ENCODE measurements at regions not wholly inside any gene's neighbourhood (a gene's known extent, or its start where the extent isn't known, plus 50 kb on each side); places are given as distances from the start of the nearest gene placed in this dataset.
"Not testable (repeated sequence)": the region's sequence is repeated elsewhere in the genome, so short reads cannot be mapped to it uniquely, and the experiment has no call there.

- Histone ChIP-seq H3K4me1 (ENCODE audit: insufficient read depth, low read length) (no peaks in the 10 kb centered on the region), H3K9me3 (ENCODE audit: low read depth, low read length) (peaks cover 4% of the 10 kb centered on the region)
Observed at GRCh38 chr5:101338226-101338625, 435.1 kb upstream of the ST8SIA4 start.

GRCh38 chr5:101327816-101328215 is 424.7 kb upstream of the ST8SIA4 start:
- H3K4me1 ChIP-seq (ENCODE audit: insufficient read depth, low read length): no peaks in the 10 kb centered on the region
- no peaks in the 10 kb centered on the region for H3K9me3 ChIP-seq (ENCODE audit: low read depth, low read length)
- no peak overlapping the region for H3K4me3 ChIP-seq (ENCODE audit: low read length)
- H3K27me3 ChIP-seq (ENCODE audit: insufficient read depth, low read length): no peaks in the 10 kb centered on the region

More at GRCh38 chr5:101338226-101338625, 435.1 kb upstream of the ST8SIA4 start:
- no peaks in the 10 kb centered on the region for H3K27me3 ChIP-seq (ENCODE audit: insufficient read depth, low read length)
- H3K4me3 ChIP-seq (ENCODE audit: low read length): no peak overlapping the region

- no peak overlapping the region for H3K4me3 ChIP-seq (ENCODE audit: low read length)
- no peaks in the 10 kb centered on the region for H3K4me1 ChIP-seq (ENCODE audit: insufficient read depth, low read length)
Observed at GRCh38 chr5:101326766-101327165, 423.7 kb upstream of the ST8SIA4 start.

GRCh38 chr5:101316401-101316800 is 413.3 kb upstream of the ST8SIA4 start:
- H3K9me3 ChIP-seq (ENCODE audit: low read depth, low read length); H3K4me3 ChIP-seq (ENCODE audit: low read length); H3K27me3 ChIP-seq (ENCODE audit: insufficient read depth, low read length); H3K4me1 ChIP-seq (ENCODE audit: insufficient read depth, low read length): not testable (repeated sequence)

More at GRCh38 chr5:101326766-101327165, 423.7 kb upstream of the ST8SIA4 start:
- H3K27me3 ChIP-seq (ENCODE audit: insufficient read depth, low read length): no peaks in the 10 kb centered on the region
- no peaks in the 10 kb centered on the region for H3K9me3 ChIP-seq (ENCODE audit: low read depth, low read length)

GRCh38 chr5:101306391-101307137 is 403.5 kb upstream of the ST8SIA4 start:
- Histone ChIP-seq H3K4me3 (ENCODE audit: low read length) (no peak overlapping the region), H3K4me1 (ENCODE audit: insufficient read depth, low read length) (no peaks in the 10 kb centered on the region), H3K9me3 (ENCODE audit: low read depth, low read length) (no peaks in the 10 kb centered on the region), H3K27me3 (ENCODE audit: insufficient read depth, low read length) (no peaks in the 10 kb centered on the region)

- H3K4me3 ChIP-seq (ENCODE audit: low read length): no peak overlapping the region
- H3K27me3 ChIP-seq (ENCODE audit: insufficient read depth, low read length): no peaks in the 10 kb centered on the region
- no peaks in the 10 kb centered on the region for H3K4me1 ChIP-seq (ENCODE audit: insufficient read depth, low read length)
- no peaks in the 10 kb centered on the region for H3K9me3 ChIP-seq (ENCODE audit: low read depth, low read length)
Observed at GRCh38 chr5:101296477-101296876, 393.4 kb upstream of the ST8SIA4 start.

DNA sequence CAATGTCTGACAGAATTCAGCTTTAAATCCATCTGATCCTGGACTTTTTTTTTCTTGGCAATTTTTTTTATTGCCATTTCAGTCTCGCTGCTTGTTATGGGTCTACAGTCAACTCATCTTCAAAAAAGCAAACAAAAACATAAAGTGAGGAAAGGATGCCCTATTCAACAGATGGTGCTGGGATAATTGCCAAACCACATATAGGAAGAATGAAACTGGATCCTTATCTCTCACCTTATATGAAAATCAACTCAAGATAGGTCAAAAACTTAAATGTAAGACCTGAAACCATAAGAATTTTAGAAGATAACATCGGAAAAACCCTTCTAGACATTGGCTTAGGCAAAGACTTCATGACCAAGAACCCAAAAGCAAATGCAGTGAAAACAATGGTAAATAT is 389.1 kb upstream of the ST8SIA4 start:
- Histone ChIP-seq H3K4me1 (ENCODE audit: insufficient read depth, low read length) (no peaks in the 10 kb centered on the region), H3K27me3 (ENCODE audit: insufficient read depth, low read length) (no peaks in the 10 kb centered on the region), H3K9me3 (ENCODE audit: low read depth, low read length) (no peaks in the 10 kb centered on the region), H3K4me3 (ENCODE audit: low read length) (no peak overlapping the region)

DNA sequence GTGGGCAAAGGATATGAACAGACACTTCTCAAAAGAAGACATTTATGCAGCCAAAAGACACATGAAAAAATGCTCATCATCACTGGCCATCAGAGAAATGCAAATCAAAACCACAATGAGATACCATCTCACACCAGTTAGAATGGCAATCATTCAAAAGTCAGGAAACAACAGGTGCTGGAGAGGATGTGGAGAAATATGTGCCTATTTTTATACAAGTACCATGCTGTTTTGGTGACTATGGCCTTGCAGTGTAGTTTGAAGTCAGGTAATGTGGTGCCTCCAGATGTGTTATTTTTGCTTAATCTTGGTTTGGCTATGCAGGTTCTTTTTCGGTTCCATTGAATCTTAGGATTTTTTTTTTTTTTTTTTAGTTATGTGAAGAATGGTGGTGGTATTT is 387.7 kb upstream of the ST8SIA4 start:
- H3K27me3 ChIP-seq (ENCODE audit: insufficient read depth, low read length); H3K9me3 ChIP-seq (ENCODE audit: low read depth, low read length); H3K4me1 ChIP-seq (ENCODE audit: insufficient read depth, low read length); H3K4me3 ChIP-seq (ENCODE audit: low read length): not testable (repeated sequence)

DNA sequence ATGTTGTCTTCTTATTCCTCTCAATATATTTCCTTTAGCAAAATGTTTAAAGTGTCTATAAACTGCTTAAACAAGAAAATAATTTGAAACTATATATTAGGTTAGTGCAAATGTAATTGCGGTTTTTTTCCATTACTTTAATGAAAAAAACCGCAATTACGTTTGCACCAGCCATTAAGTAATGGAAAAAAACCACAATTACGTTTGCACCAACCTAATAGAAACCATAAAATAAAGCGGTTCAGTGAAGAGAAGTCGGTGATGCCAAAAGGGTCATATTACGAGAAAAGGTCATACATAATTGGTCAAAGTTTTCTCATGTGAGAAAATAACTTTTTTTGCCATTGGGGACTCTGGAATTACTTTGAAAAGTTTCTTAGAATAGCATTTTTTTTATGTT is 385.6 kb upstream of the ST8SIA4 start:
- H3K4me3 ChIP-seq (ENCODE audit: low read length): no peak overlapping the region
- H3K27me3 ChIP-seq (ENCODE audit: insufficient read depth, low read length): no peaks in the 10 kb centered on the region
- no peaks in the 10 kb centered on the region for H3K4me1 ChIP-seq (ENCODE audit: insufficient read depth, low read length)
- no peaks in the 10 kb centered on the region for H3K9me3 ChIP-seq (ENCODE audit: low read depth, low read length)

GRCh38 chr5:101284736-101285375 is 381.8 kb upstream of the ST8SIA4 start:
- H3K9me3 ChIP-seq (ENCODE audit: low read depth, low read length): no peaks in the 10 kb centered on the region
- no peaks in the 10 kb centered on the region for H3K4me1 ChIP-seq (ENCODE audit: insufficient read depth, low read length)
- H3K4me3 ChIP-seq (ENCODE audit: low read length): no peak overlapping the region
- H3K27me3 ChIP-seq (ENCODE audit: insufficient read depth, low read length): no peaks in the 10 kb centered on the region

DNA sequence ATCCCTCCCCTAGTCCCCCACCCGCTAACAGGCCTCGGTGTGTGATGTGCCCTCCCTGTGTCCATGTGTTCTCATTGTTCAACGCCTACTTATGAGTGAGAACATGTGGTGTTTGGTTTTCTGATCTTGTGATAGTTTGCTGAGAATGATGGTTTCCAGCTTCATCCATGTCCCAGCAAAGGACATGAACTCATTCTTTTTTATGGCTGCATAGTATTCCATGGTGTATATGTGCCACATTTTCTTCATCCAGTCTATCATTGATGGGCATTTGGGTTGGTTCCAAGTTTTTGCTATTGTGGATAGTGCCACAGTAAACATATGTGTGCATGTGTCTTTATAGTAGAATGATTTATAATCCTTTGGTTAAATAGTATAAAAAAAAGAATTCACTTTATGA is 380.9 kb upstream of the ST8SIA4 start:
- H3K4me3 ChIP-seq (ENCODE audit: low read length); H3K27me3 ChIP-seq (ENCODE audit: insufficient read depth, low read length); H3K9me3 ChIP-seq (ENCODE audit: low read depth, low read length); H3K4me1 ChIP-seq (ENCODE audit: insufficient read depth, low read length): not testable (repeated sequence)

DNA sequence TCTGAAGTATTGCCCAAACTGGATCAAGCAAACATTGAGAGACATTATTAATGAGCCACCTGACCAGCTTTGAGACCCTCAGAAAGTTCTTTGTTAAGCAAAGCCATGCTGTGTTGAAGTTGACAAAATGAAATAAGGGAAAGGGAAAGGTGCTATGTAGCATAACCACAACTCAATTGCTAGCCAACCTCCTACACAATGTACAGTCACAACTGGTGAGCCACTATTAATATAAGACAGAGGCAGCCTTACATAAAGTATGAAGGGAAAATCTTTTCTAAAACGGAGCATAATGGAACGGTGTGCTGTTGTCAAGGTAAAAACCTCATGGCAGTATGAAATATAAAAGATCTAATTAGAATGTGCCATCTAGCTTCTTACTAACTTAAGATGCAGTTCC is 375.8 kb upstream of the ST8SIA4 start:
- H3K9me3 ChIP-seq (ENCODE audit: low read depth, low read length): no peaks in the 10 kb centered on the region
- no peak overlapping the region for H3K4me3 ChIP-seq (ENCODE audit: low read length)
- no peaks in the 10 kb centered on the region for H3K4me1 ChIP-seq (ENCODE audit: insufficient read depth, low read length)
- H3K27me3 ChIP-seq (ENCODE audit: insufficient read depth, low read length): no peaks in the 10 kb centered on the region

- no peaks in the 10 kb centered on the region for H3K4me1 ChIP-seq (ENCODE audit: insufficient read depth, low read length)
- no peaks in the 10 kb centered on the region for H3K9me3 ChIP-seq (ENCODE audit: low read depth, low read length)
- no peak overlapping the region for H3K4me3 ChIP-seq (ENCODE audit: low read length)
- H3K27me3 ChIP-seq (ENCODE audit: insufficient read depth, low read length): no peaks in the 10 kb centered on the region
Observed at GRCh38 chr5:101278011-101278687, 375.1 kb upstream of the ST8SIA4 start.

DNA sequence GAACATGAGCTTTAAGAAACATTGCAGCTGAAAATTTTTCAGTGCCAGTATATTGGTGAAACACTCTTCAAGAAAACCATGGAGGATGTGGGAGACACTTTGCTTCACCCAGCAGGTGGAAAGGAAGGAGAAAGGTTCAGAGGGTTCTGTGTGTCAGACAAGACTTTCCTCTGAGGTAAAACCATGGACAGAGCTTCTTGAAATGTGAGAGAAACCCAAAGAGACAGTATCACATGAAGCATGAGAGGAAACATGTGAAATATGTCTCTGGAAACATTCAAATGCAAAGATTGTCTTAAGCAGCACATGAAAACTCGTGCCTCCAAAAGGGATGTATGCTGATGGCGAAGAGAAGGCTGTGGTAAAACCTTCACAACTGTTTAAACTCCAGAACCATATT is 368.9 kb upstream of the ST8SIA4 start:
- Histone ChIP-seq H3K4me3 (ENCODE audit: low read length) (no peak overlapping the region), H3K9me3 (ENCODE audit: low read depth, low read length) (no peaks in the 10 kb centered on the region), H3K4me1 (ENCODE audit: insufficient read depth, low read length) (no peaks in the 10 kb centered on the region), H3K27me3 (ENCODE audit: insufficient read depth, low read length) (no peaks in the 10 kb centered on the region)

GRCh38 chr5:101271416-101271815 is 368.3 kb upstream of the ST8SIA4 start:
- H3K4me3 ChIP-seq (ENCODE audit: low read length): no peak overlapping the region
- H3K9me3 ChIP-seq (ENCODE audit: low read depth, low read length): no peaks in the 10 kb centered on the region

More at GRCh38 chr5:101271416-101271815, 368.3 kb upstream of the ST8SIA4 start:
- Histone ChIP-seq H3K27me3 (ENCODE audit: insufficient read depth, low read length) (no peaks in the 10 kb centered on the region), H3K4me1 (ENCODE audit: insufficient read depth, low read length) (no peaks in the 10 kb centered on the region)
